Endodermal cell (in vitro differentiated cells): ENCODE measurements at regions not wholly inside any gene's neighbourhood (a gene's known extent, or its start where the extent isn't known, plus 50 kb on each side); places are given as distances from the start of the nearest gene placed in this dataset.

ENCODE experiments used
- DNase-seq: peaks from one replicate; pipeline ENCODE4 v3.0.0-alpha.2; 2017
- H3K27ac ChIP-seq: 2 replicates; pipeline ENCODE4 v1.5.1; 2013; ENCODE audit warnings: mild to moderate bottlenecking, low read depth, low read length, moderate library complexity
- H3K27me3 ChIP-seq: 2 replicates; pipeline ENCODE4 v1.6.1; 2013; ENCODE audit warnings: mild to moderate bottlenecking, low read length, moderate library complexity; ENCODE audit not compliant: insufficient read depth, control insufficient read depth, poor library complexity, severe bottlenecking
- H3K36me3 ChIP-seq: 2 replicates; pipeline ENCODE4 v1.7.0; 2013; ENCODE audit warnings: mild to moderate bottlenecking, low read length, moderate library complexity; ENCODE audit not compliant: control insufficient read depth, insufficient read depth
- H3K4me1 ChIP-seq: one replicate; pipeline ENCODE4 v1.7.0; 2013; ENCODE audit warnings: low read length; ENCODE audit not compliant: control insufficient read depth, insufficient read depth
- H3K4me3 ChIP-seq: 2 replicates; pipeline ENCODE4 v1.5.1; 2013; ENCODE audit warnings: mild to moderate bottlenecking, low read length, moderate library complexity
- H3K9ac ChIP-seq: 2 replicates; pipeline ENCODE4 v1.6.1; 2013; ENCODE audit warnings: mild to moderate bottlenecking, low read length, moderate library complexity; ENCODE audit not compliant: poor library complexity, severe bottlenecking; ENCODE audit errors: extremely low read depth
- H3K9me3 ChIP-seq: 2 replicates; pipeline ENCODE4 v1.6.1; 2013; ENCODE audit warnings: mild to moderate bottlenecking, low read length, moderate library complexity; ENCODE audit not compliant: control insufficient read depth
- H3K27ac Mint-ChIP-seq: 2 replicates; pipeline ENCODE4 v1.8.0; 2020; ENCODE audit warnings: mixed read lengths
- H3K27me3 Mint-ChIP-seq: 2 replicates; pipeline ENCODE4 v1.8.0; 2021; ENCODE audit warnings: mild to moderate bottlenecking, mixed read lengths; ENCODE audit not compliant: insufficient read depth
- H3K36me3 Mint-ChIP-seq: 2 replicates; pipeline ENCODE4 v1.8.0; 2020; ENCODE audit warnings: low read depth, mixed read lengths
- H3K4me1 Mint-ChIP-seq: 2 replicates; pipeline ENCODE4 v1.8.0; 2020; ENCODE audit warnings: mixed read lengths
- H3K4me3 Mint-ChIP-seq: 2 replicates; pipeline ENCODE4 v1.8.0; 2020; ENCODE audit warnings: mild to moderate bottlenecking, moderate library complexity, mixed read lengths
- H3K9me3 Mint-ChIP-seq: 2 replicates; pipeline ENCODE4 v1.8.0; 2020; ENCODE audit warnings: mild to moderate bottlenecking, mixed read lengths
- CTCF ChIP-seq: fragments of 200-600 bp; sonication (generic); conservative IDR thresholded peaks from 2 replicates; pipeline ENCODE4 v1.5.0; 2021; ENCODE audit warnings: antibody characterized with exemption, mild to moderate bottlenecking
- WGBS, 2 experiments: methylation state at CpG; one replicate each; pipeline versions ENCODE4 v1.1.5 to v1.1.7; 2013; ENCODE audit warnings: missing lambda C conversion rate in 2 of 2, mixed read lengths in 1 of 2; ENCODE audit not compliant: insufficient coverage in 1 of 2, insufficient read length in 1 of 2; 5-methylcytosine and 5-hydroxymethylcytosine counted together

- H3K27ac ChIP-seq: no peak overlapping the region
- Mint-ChIP-seq H3K4me3 (no peak overlapping the region), H3K4me1 (no peaks in the 10 kb centered on the region), H3K27ac (no peak overlapping the region), H3K27me3 (no peaks in the 10 kb centered on the region), H3K9me3 (no peaks in the 10 kb centered on the region), H3K36me3 (no peaks in the 10 kb centered on the region)
- DNase-seq: no peak
- H3K9me3 ChIP-seq: no peaks in the 10 kb centered on the region
- no peaks in the 10 kb centered on the region for H3K4me1 ChIP-seq
- no peaks in the 10 kb centered on the region for H3K27me3 ChIP-seq
- no peak overlapping the region for H3K4me3 ChIP-seq
- 89 to 90% methylated on average over 3 of the region's 3 CpGs for WGBS, 2 experiments
- no peak for TF ChIP-seq CTCF
- no peak overlapping the region for H3K9ac ChIP-seq
- H3K36me3 ChIP-seq: no peaks in the 10 kb centered on the region
These were observed 201.2 kb upstream of the FAM78B start for GRCh38 chr1:166368030-166368429.

GRCh38 chr1:166377896-166378295 lies 211.1 kb upstream of the FAM78B start:
- 89 to 93% methylated on average over 3 to 4 of the region's 4 CpGs for WGBS, 2 experiments
- DNase-seq: no peak
- no peaks in the 10 kb centered on the region for H3K9me3 ChIP-seq
- H3K4me3 Mint-ChIP-seq: no peak overlapping the region
- peaks cover 5% of the 10 kb centered on the region for H3K4me1 Mint-ChIP-seq
- H3K36me3 ChIP-seq: no peaks in the 10 kb centered on the region
- H3K27me3 ChIP-seq: no peaks in the 10 kb centered on the region
- H3K27ac ChIP-seq: no peak overlapping the region
- H3K4me1 ChIP-seq: peaks cover 4% of the 10 kb centered on the region
- no peaks in the 10 kb centered on the region for H3K9me3 Mint-ChIP-seq
- TF ChIP-seq CTCF: no peak
- no peak overlapping the region for H3K27ac Mint-ChIP-seq
- H3K4me3 ChIP-seq: no peak overlapping the region
- H3K36me3 Mint-ChIP-seq: no peaks in the 10 kb centered on the region
- no peak overlapping the region for H3K9ac ChIP-seq
- peaks cover 11% of the 10 kb centered on the region for H3K27me3 Mint-ChIP-seq

- Histone ChIP-seq H3K9me3 (no peaks in the 10 kb centered on the region), H3K4me3 (no peak overlapping the region), H3K4me1 (peaks cover 9% of the 10 kb centered on the region), H3K27me3 (no peaks in the 10 kb centered on the region), H3K9ac (no peak overlapping the region), H3K36me3 (no peaks in the 10 kb centered on the region), H3K27ac (no peak overlapping the region)
- H3K36me3 Mint-ChIP-seq: no peaks in the 10 kb centered on the region
- peaks cover 14% of the 10 kb centered on the region for H3K4me1 Mint-ChIP-seq
- no peak overlapping the region for H3K4me3 Mint-ChIP-seq
- H3K9me3 Mint-ChIP-seq: no peaks in the 10 kb centered on the region
- 86 to 89% methylated on average over 4 of the region's 4 CpGs for WGBS, 2 experiments
- H3K27me3 Mint-ChIP-seq: peaks cover 11% of the 10 kb centered on the region
- H3K27ac Mint-ChIP-seq: no peak overlapping the region
- no peak for DNase-seq
- no peak for TF ChIP-seq CTCF
These were observed 212.0 kb upstream of the FAM78B start for GRCh38 chr1:166378805-166379204.
